ENCODE measurements at regions not wholly inside any gene's neighbourhood (a gene's known extent, or its start where the extent isn't known, plus 50 kb on each side); places are given as distances from the start of the nearest gene placed in this dataset.
"Not testable (repeated sequence)": the region's sequence is repeated elsewhere in the genome, so short reads cannot be mapped to it uniquely, and the experiment has no call there.

GRCh38 chr7:10501206-10501884 is 472.3 kb upstream of the PHF14 start:
- not testable (repeated sequence) for DNase-seq

- DNase-seq = no peak
These were observed 466.6 kb upstream of the PHF14 start for GRCh38 chr7:10507032-10507431.

GRCh38 chr7:10521306-10521705 is 452.4 kb upstream of the PHF14 start:
- DNase-seq = no peak

- DNase-seq = not testable (repeated sequence)
These were observed 440.2 kb upstream of the PHF14 start for GRCh38 chr7:10533429-10533828.

GRCh38 chr7:10536561-10536960 is 437.1 kb upstream of the PHF14 start:
- DNase-seq = no peak

- DNase-seq = no peak
These were observed 435.9 kb upstream of the PHF14 start for GRCh38 chr7:10537764-10538163.

- DNase-seq = no peak
These were observed 416.3 kb upstream of the PHF14 start for GRCh38 chr7:10557375-10557774.

GRCh38 chr7:10560497-10560896 is 413.2 kb upstream of the PHF14 start:
- DNase-seq = no peak

GRCh38 chr7:10568891-10569290 is 404.8 kb upstream of the PHF14 start:
- DNase-seq = no peak

- no peak for DNase-seq
These were observed 401.9 kb upstream of the PHF14 start for GRCh38 chr7:10571759-10572158.

- DNase-seq = no peak
These were observed 395.8 kb upstream of the PHF14 start for GRCh38 chr7:10577866-10578374.

GRCh38 chr7:10579561-10579960 is 394.1 kb upstream of the PHF14 start:
- no peak for DNase-seq

- no peak for DNase-seq
These were observed 388.8 kb upstream of the PHF14 start for GRCh38 chr7:10584886-10585285.

- DNase-seq = no peak
These were observed 385.6 kb upstream of the PHF14 start for GRCh38 chr7:10588084-10588483.

- DNase-seq = no peak
These were observed 381.1 kb upstream of the PHF14 start for GRCh38 chr7:10592604-10593003.

GRCh38 chr7:10593080-10593479 is 380.6 kb upstream of the PHF14 start:
- no peak for DNase-seq

GRCh38 chr7:10596827-10597226 is 376.8 kb upstream of the PHF14 start:
- no peak for DNase-seq

GRCh38 chr7:10604128-10604527 is 369.5 kb upstream of the PHF14 start:
- DNase-seq = no peak

- no peak for DNase-seq
These were observed 360.7 kb upstream of the PHF14 start for GRCh38 chr7:10612950-10613349.

- no peak for DNase-seq
These were observed 354.7 kb upstream of the PHF14 start for GRCh38 chr7:10618953-10619352.

- DNase-seq = no peak
These were observed 341.0 kb upstream of the PHF14 start for GRCh38 chr7:10632712-10633111.

GRCh38 chr7:10634239-10634638 is 339.4 kb upstream of the PHF14 start:
- DNase-seq = no peak

- no peak for DNase-seq
These were observed 335.7 kb upstream of the PHF14 start for GRCh38 chr7:10637991-10638390.

- peak; percentile 25 for DNase-seq
These were observed 330.1 kb upstream of the PHF14 start for GRCh38 chr7:10643545-10643944.

- no peak for DNase-seq
These were observed 328.8 kb upstream of the PHF14 start for GRCh38 chr7:10644849-10645248.
